Pancreas (tissue), 10 donors: ENCODE measurements at regions not wholly inside any gene's neighbourhood (a gene's known extent, or its start where the extent isn't known, plus 50 kb on each side); places are given as distances from the start of the nearest gene placed in this dataset.

Experiments
- ATAC-seq, 4 donors: fragments of 200-7000 bp; cut with Tn5 transposase; one replicate each; pipeline versions ENCODE4 v1.8.0 to v1.9.1; 2020; ENCODE audit warnings: mild to moderate bottlenecking in 4 of 4, moderate library complexity in 4 of 4
- DNase-seq, 6 donors: peaks; one replicate each; pipeline ENCODE4 v3.0.0-alpha.2; 2020
- FAIRE-seq: peaks from 2 replicates; lab custom pipeline; 2012; peaks lifted over from hg19 to GRCh38; lab: Jason Lieb, UNC
- H3K27ac ChIP-seq, 4 donors: fragments of 200-600 bp; sonication (generic); 1 replicate in 3 of 4; 2 replicates in 1 of 4; pipeline versions ENCODE4 v1.5.0 to v1.8.0; 2020
- H3K27me3 ChIP-seq, 4 donors: fragments of 200-600 bp; one replicate each; pipeline ENCODE4 v1.8.0; 2021
- H3K36me3 ChIP-seq, 3 donors: fragments of 200-600 bp; sonication (generic) in 1 of 3; one replicate each; pipeline versions ENCODE4 v1.5.0 to v1.8.0; 2020 to 2021
- H3K4me1 ChIP-seq, 3 donors: fragments of 200-600 bp; one replicate each; pipeline ENCODE4 v1.8.0; 2021
- H3K4me3 ChIP-seq, 4 donors: fragments of 200-600 bp; sonication (generic) in 2 of 4; one replicate each; pipeline versions ENCODE4 v1.5.0 to v1.8.0; 2020 to 2021
- H3K9me3 ChIP-seq, 4 donors: fragments of 200-600 bp; one replicate each; pipeline ENCODE4 v1.8.0; 2021
- WGBS, 2 donors: extraction: QIAGEN DNeasy Blood & Tissue Kit; methylation state at CpG; one replicate each; pipeline ENCODE4 v1.1.7; 2013; 5-methylcytosine and 5-hydroxymethylcytosine counted together
- intact Hi-C, 3 donors: fragments of 100-400 bp; cut with DNase I; formaldehyde crosslinking; loops; one replicate each; pipeline versions ENCODE4 v1.11.1 to v1.14.2; 2022
- TF ChIP-seq, protein P1 (sequence below), 4 donors: fragments of 200-600 bp; sonication (generic) in 3 of 4; IDR thresholded peaks; one replicate each; pipeline versions ENCODE4 v1.5.0 to v1.8.0; 2021; ENCODE audit warnings: antibody characterized with exemption in 4 of 4
- donor health status: healthy with polysubstance abuse.
- donor health status: DM: no; HTN: no; CAD: no; lungs with moderate emphysema.
- donor health status: DM: no; HTN: no; CAD: no.
- donor health status: control.
- donor health status: control.
- donor health status: Bipolar disorder and iron deficiency.
- donor health status: DM: yes; HTN: yes; CAD: no.
- donor health status: DM: no; HTN: no; CAD: no.
- donor health status: DM: no; HTN: no; CAD: no.
- donor health status: DM: yes; HTN: yes; CAD: no.

GRCh38 chr12:113594967-113595366 is 123.3 kb upstream of the LHX5 start:
- DNase-seq = no peak
- 40 to 64% methylated on average over 2 of the region's 2 CpGs for WGBS, 2 donors
- intact Hi-C loops = no loop called here

GRCh38 chr12:113591480-113591974 is 119.9 kb upstream of the LHX5 start:
- ATAC-seq (peak in 3 of 4 donors; percentile 15 to 45 (median 37)), FAIRE-seq (no peak), DNase-seq (no peak)
- H3K4me1 ChIP-seq = no peaks in the 10 kb centered on the region
- peak overlapping the region in 1 of 4 donors; percentile 13 for H3K4me3 ChIP-seq
- no peaks in the 10 kb centered on the region for H3K36me3 ChIP-seq
- no peaks in the 10 kb centered on the region for H3K9me3 ChIP-seq
- peaks cover 0 to 15% (median 4%) of the 10 kb centered on the region in 4 donors for H3K27me3 ChIP-seq
- intact Hi-C loops = no loop called here
- 1 to 2% methylated on average over 34 to 46 of the region's 46 CpGs for WGBS, 2 donors
- TF ChIP-seq, protein P1, sequence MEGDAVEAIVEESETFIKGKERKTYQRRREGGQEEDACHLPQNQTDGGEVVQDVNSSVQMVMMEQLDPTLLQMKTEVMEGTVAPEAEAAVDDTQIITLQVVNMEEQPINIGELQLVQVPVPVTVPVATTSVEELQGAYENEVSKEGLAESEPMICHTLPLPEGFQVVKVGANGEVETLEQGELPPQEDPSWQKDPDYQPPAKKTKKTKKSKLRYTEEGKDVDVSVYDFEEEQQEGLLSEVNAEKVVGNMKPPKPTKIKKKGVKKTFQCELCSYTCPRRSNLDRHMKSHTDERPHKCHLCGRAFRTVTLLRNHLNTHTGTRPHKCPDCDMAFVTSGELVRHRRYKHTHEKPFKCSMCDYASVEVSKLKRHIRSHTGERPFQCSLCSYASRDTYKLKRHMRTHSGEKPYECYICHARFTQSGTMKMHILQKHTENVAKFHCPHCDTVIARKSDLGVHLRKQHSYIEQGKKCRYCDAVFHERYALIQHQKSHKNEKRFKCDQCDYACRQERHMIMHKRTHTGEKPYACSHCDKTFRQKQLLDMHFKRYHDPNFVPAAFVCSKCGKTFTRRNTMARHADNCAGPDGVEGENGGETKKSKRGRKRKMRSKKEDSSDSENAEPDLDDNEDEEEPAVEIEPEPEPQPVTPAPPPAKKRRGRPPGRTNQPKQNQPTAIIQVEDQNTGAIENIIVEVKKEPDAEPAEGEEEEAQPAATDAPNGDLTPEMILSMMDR (IDR thresholded peaks at IDR 0.05) = no peak
- H3K27ac ChIP-seq = no peak overlapping the region

More at GRCh38 chr12:113594967-113595366, 123.3 kb upstream of the LHX5 start:
- H3K36me3 ChIP-seq = no peaks in the 10 kb centered on the region
- FAIRE-seq = no peak
- H3K27me3 ChIP-seq = peaks cover 0 to 19% (median 4%) of the 10 kb centered on the region in 4 donors
- TF ChIP-seq, protein P1 (IDR thresholded peaks at IDR 0.05) = no peak
- no peaks in the 10 kb centered on the region for H3K9me3 ChIP-seq
- ATAC-seq = no peak
- no peaks in the 10 kb centered on the region for H3K4me1 ChIP-seq
- no peak overlapping the region for H3K4me3 ChIP-seq
- no peak overlapping the region for H3K27ac ChIP-seq

- WGBS, 2 donors = 28 to 63% methylated on average over 1 of the region's 1 CpG
- Histone ChIP-seq H3K27ac (no peak overlapping the region), H3K27me3 (peaks cover 0 to 9% (median under 1%) of the 10 kb centered on the region in 4 donors)
Measured at GRCh38 chr12:113589437-113589836, 117.8 kb upstream of the LHX5 start.

DNA sequence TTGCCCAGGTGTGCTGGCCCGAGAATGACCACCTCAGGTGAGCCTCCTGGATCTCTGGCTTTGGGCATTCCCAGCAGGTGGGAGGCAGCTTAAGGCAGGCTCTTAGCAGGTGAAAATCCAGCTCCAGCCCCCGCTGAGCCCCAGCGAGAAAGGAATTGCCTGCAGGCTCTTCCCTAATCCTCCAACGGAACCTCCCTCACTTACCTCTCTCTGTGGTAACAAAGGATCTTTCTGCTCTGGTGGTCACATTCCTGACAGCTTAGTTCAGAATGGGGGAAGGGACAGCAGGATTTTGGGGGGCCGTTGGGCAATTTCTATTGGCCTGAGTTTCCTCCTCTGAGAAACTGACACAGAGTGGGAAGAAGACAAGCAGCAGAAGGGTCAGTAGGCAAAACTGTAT is 116.0 kb upstream of the LHX5 start:
- 2 to 5% methylated on average over 5 of the region's 5 CpGs for WGBS, 2 donors
- Histone ChIP-seq H3K27me3 (peaks cover 0 to 9% (median 0%) of the 10 kb centered on the region in 4 donors), H3K27ac (no peak overlapping the region), H3K36me3 (no peaks in the 10 kb centered on the region), H3K9me3 (no peaks in the 10 kb centered on the region), H3K4me1 (no peaks in the 10 kb centered on the region), H3K4me3 (no peak overlapping the region)
- TF ChIP-seq, protein P1 (IDR thresholded peaks at IDR 0.05) = no peak
- intact Hi-C loops = no loop called here
- no peak for FAIRE-seq
- no peak for ATAC-seq
- no peak for DNase-seq

More at GRCh38 chr12:113589437-113589836, 117.8 kb upstream of the LHX5 start:
- no peak overlapping the region for H3K4me3 ChIP-seq
- no peak for DNase-seq
- intact Hi-C loops = no loop called here
- no peaks in the 10 kb centered on the region for H3K4me1 ChIP-seq
- H3K9me3 ChIP-seq = no peaks in the 10 kb centered on the region
- TF ChIP-seq, protein P1 (IDR thresholded peaks at IDR 0.05) = no peak
- ATAC-seq = no peak
- no peak for FAIRE-seq
- no peaks in the 10 kb centered on the region for H3K36me3 ChIP-seq

GRCh38 chr12:113586461-113586860 is 114.8 kb upstream of the LHX5 start:
- no peak overlapping the region for H3K4me3 ChIP-seq
- FAIRE-seq = no peak
- intact Hi-C loops = no loop called here
- no peaks in the 10 kb centered on the region for H3K27me3 ChIP-seq
- DNase-seq = no peak
- no peak overlapping the region for H3K27ac ChIP-seq
- WGBS, 2 donors = 54 to 72% methylated on average over 4 of the region's 4 CpGs
- no peak for ATAC-seq
- no peaks in the 10 kb centered on the region for H3K4me1 ChIP-seq
- H3K36me3 ChIP-seq = no peaks in the 10 kb centered on the region
- TF ChIP-seq, protein P1 (IDR thresholded peaks at IDR 0.05) = no peak
- H3K9me3 ChIP-seq = no peaks in the 10 kb centered on the region
